OCI-M2 (cell line): ENCODE measurements at regions not wholly inside any gene's neighbourhood (a gene's known extent, or its start where the extent isn't known, plus 50 kb on each side); places are given as distances from the start of the nearest gene placed in this dataset.

Experiments used
- DNase-seq: peaks from one replicate; lab custom pipeline; 2025; ENCODE audit not compliant: unreplicated experiment; lab: John Stamatoyannopoulos, UW

DNA sequence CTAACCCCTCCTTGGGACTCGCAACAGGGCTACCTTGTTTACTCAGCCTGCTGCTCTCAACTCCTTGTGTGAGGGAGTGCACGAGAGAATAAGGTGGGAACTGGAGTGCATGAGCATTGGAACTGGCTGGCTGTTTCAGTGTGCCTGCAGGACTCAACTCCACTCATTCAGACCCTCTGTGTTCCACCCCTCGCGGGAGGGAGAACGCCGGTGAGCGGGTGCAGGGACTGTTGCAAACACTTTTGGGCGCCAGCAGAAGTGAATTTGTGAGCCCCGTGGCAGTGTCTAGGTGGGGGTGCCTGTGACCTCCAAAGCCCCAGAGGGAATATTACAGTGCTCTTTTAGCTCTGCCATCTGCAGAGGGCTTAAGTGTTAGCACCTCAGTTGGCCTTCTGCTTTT lies 1978.3 kb upstream of the PIK3C3 start:
- no peak for DNase-seq

DNA sequence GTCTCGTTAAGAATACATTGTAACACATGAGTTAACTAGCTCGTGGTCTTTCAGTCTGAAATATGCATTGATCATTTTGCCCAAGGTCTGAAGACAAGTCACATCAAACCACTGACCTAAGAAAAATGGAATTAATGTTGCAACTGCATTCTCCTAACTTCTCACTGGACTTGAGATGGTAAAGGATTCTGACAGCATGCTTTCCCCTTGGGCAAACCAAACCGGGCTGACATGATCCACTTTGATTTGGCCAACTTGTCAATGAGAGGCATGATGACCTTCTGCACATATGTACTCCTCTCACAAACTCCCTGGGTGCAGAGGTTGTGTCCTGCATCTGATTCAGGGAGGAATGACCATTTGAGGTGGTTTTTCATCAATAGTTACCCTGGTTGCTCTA lies 1982.5 kb upstream of the PIK3C3 start:
- no peak for DNase-seq

DNA sequence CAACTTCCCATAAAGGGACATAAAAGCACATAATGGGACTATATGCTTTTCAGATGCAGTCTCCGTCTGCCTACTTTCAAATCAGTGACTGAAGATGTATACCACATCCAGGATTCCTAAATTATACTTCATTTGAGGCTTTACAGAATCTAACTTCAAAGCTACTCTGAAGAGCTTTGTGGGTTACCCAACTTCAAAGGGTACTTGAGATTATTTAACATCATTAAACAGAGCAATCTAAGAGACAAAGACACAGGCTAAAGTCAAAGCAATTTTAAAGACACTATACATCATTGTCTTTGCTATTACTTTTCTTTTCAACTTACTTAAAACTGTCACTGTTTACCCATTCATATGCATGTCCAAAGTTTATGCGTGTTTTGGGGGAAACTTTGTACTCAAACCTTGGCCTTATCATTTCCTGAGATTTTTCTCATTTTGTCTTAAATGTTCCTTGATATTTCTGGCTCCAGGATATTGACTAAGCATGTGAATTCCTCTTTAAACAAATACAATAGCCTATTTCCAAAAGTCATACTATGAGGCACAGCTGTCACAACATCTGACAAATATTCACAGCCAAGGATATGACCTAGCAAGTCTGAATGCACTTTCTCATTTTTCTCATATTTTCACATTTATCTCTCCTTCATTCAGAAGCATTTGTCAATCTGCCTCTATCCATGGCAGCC lies 1985.1 kb upstream of the PIK3C3 start:
- no peak for DNase-seq

DNA sequence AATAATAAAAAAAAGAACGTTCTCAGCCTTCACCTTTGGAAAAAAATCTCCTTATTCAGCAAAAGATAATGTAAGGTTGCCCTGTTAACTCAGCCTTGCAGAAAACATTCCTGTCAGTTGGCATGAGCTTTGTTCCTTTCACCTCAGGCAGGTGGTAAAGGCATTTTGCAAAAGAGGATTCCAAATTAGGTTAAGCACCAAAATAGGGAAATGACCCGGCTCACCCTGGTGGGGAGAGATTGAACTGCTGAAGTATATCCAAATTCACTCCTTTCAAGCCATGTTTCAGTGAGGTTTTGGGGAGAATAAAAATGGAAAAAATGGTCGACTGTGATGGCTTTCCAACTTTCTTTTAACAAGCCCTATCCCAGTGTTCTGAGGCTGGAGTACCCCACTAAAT lies 1988.8 kb upstream of the PIK3C3 start:
- no peak for DNase-seq

DNA sequence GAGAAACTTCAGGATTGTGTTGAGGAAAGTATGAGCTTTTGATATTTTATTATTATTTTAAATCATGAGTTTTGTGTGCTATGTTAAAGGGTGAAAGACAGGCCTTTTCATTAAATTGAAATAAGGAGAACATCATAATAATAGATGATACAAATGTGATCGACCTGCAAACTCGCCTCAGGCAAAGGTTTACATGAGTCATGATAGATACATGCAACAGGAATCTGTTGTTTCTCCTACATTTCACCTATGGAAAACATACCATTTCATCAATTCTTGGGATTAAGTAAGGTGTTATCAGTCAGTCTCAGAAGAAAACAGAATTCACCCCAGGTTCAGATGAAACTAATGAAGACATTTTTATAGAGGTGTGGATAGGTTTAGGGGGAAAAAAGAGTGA lies 1992.5 kb upstream of the PIK3C3 start:
- no peak for DNase-seq

DNA sequence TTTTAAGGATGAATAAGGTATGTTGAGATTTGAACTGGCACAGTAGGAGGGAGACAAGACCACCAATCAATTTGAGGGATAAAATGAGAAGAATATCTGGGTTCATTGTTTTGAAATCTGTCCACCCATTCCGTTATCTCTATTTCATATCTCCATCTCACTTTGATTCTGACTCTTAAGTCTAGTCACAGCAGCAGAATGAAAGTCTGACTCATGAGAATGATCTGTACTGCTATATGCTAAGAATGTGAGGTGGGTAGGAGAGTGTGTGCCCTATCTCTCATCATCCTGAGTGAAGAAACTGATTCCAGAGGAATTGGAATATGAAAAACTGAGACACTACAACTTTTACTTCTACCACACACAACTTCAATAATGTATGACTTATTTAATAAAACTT lies 1994.5 kb upstream of the PIK3C3 start:
- no peak for DNase-seq

DNA sequence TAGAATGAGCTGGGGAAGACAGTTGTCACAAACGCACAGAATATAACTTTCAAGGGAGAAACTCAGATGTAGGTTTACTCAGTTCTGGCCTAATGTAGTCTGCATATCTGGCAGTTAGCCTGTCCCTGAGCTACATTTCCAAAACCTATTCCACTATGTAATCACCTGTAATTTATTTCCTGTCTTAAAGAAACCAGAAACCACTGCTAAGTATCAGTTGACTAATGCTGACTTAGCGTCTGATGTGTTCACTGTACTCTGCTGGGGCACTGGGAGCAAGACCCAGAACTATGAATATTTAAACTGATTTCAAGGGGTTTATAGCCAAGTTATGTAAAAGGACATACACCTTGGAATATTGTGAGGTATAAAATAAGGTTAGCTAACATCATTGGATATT lies 1995.2 kb upstream of the PIK3C3 start:
- DNase-seq = no peak

DNA sequence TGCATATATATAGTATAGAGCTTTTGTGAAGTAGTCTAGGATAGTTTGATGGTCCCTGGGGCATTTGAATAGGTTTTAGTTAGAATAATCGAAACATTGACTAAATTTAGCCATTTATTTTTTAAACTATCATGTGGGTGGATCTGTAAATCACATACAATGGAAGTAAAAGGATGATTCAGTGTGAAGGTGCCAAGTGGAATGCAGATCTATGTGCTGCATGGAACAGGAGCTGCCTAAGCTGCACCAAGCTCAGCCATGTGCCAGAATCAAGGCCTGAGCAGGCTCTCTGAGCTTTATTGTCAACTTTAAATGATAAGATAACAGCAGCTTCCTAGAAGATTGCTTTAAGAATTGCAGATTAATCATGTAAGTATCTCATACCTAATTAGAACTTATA lies 1996.2 kb upstream of the PIK3C3 start:
- DNase-seq = no peak

DNA sequence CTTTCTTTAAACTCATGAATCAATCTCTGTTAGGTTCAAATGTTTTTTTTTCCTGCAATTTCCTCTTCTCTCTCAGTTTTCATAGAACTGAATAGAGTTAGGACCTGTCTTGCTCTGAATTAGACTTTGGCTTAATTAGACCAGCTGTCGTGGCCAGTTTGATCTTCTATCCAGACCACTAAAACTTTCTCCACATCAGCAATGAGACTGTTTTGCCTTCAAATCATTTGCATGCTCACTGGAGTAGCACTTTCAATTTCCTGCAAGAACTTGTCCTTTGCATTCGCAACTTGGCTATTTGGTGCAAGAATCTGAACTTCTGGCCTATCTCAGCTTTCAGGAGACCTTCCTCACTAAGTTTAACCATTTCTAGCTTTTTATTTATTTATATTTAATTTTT lies 2002.2 kb upstream of the PIK3C3 start:
- no peak for DNase-seq

DNA sequence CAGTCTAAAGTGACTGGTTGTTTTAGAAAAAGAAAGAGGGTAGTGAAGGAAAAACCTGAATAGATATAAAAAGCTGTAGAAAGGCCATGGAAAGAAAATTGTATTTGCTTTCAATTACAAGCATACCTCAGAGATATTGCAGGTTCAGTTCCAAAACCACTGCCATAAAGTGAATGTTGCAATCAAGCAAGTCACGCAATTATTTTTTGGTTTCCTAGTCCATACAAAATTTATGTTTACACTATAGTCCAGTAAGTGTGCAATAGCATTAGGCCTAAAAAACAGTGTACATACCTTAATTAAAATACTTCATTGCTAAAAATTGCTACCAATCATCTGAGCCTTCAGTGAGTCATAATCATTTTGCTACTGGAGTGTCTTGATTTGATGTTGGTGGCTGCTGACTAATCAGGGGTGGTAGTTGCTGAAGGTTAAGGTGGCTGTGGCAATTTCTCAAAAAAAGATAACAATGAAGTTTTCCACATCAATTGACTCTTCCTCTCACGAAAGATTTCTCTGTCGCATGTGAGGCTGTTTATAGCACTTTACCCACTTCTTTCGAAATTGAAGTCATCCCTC lies 2003.8 kb upstream of the PIK3C3 start:
- no peak for DNase-seq

DNA sequence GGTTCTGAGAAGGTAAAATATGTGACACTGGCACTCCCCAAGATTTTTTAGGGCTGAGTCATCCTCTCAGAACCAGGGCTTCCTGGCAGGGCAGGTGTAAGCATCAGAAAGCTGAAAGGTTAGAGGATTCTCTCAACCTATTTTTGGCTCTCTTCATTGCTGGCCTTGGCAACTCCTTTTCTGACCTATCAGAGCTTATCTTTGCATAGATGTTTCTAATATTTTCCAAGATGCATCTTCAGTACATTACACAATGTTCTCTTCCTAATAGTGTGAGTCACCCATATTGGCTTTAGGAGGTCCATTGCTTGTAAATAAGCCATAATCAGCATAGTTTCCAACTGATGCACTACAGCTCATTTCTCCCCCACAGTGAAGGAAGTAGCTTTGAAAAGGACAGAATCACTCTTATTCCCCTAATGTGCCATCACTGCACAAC lies 2008.4 kb upstream of the PIK3C3 start:
- no peak for DNase-seq

DNA sequence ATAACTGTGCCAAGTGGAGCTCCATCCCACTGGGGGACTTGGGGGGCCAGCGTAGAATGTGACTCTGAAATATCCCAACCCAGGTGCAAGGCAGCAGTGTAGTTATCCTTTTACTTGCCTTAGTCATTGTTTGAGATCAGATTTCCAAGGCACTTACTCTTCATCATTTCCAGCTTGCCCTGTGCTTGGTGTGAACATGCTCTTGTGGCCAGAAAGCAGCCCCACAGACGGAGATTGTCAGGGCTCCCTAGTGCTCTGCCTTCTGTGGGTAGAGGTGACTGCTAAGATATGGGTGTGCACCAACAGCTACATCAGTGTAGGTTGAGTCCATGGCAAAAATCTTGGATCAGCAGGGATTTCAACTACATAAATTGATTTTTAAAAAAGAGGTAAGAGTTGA lies 2010.0 kb upstream of the PIK3C3 start:
- no peak for DNase-seq

DNA sequence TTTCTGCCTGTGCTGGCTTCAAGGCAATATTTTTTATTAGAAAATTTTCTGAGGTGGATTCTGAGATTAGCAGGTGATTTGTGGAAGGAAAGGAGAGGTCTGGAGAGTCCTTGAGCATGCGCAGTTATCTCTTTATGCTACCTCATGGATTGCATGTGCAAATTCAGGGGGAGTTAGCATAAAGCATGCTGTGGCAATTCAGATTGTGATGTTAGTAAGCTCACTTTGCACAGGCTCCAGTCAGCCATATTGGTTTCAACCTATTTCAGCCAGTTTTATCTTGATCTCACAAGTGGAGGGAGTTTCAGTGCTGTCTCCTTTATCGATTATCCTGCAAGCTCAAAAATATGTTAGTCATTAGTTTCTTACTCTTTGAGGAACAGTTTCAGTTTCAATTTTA lies 2012.3 kb upstream of the PIK3C3 start:
- DNase-seq = no peak

DNA sequence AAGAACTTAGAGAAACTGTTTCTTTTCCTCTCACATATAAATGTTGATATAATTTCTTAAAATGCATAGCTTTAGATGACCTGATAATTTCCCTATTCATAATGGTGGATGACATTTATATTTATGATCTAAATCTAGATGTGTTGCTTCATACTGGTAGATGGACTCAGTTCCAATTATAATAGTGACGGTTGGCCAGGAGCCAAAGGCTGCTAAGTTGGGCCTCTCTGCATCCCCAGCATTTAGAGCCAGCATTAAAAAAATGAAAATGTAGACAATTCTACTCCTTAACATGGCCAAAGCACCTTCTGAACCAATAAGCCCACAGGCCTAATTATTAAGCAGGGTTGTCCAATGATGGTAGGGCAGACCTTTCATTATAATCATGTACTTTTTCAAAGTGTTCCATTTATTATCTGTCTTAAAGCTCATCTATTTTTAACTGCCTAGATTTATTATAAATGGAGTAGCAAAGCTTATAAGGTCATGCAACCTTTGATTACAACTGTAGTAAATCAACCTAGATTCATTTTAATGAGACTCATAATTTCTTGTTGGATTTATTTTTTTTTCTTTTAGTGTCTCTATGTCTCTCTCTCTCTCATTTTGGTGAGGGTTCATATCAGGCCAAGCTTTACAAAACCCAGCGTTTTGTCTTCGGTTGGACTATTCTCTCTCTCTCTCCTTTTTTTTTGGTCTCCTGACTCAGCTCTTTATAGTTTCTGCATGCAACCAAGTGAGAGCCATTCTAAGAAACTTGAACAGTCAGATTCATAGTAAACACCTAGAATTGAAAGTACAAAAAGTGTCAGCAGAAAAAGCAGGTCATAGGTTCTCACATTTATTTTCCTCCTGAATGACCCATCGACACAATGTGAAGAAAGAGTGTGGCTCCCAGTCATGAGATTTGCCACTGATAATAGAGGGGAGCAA lies 2016.1 kb upstream of the PIK3C3 start:
- DNase-seq = no peak

DNA sequence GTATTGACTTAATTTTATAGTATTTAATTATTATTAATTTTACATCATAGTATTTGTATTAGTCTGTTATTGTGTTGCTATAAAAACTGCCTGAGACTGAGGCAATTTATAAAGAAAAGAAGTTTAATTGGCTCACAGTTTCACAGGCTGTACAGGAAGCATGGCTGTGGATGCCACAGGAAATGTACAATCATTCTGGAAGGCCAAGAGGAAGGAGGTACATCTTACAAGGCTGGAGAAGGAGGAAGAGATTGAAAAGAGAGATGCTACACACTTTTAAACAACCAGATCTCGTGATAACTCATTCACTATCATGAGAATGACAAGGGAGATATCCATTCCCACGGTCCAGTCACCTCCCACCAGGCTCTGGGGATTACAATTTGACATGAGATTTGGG lies 2019.4 kb upstream of the PIK3C3 start:
- DNase-seq = no peak

DNA sequence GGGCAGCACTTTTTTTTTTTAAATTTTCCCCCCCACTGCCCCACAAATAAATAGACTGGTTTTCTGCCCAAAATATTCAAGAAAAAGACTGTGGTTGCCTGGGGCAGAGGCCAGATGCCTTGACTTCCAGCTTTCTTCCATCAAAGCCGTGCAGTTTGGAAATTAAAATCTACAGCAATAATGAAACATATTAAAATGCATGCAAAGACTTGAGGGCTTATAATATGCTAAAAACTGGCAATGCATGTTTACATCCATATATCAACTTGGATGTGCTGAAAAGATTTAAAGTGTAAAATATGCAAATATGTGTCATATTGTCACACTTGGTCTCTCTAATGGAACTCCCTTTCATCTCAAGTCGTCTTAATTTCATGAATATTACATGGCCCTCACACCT lies 2036.2 kb upstream of the PIK3C3 start:
- DNase-seq = no peak

DNA sequence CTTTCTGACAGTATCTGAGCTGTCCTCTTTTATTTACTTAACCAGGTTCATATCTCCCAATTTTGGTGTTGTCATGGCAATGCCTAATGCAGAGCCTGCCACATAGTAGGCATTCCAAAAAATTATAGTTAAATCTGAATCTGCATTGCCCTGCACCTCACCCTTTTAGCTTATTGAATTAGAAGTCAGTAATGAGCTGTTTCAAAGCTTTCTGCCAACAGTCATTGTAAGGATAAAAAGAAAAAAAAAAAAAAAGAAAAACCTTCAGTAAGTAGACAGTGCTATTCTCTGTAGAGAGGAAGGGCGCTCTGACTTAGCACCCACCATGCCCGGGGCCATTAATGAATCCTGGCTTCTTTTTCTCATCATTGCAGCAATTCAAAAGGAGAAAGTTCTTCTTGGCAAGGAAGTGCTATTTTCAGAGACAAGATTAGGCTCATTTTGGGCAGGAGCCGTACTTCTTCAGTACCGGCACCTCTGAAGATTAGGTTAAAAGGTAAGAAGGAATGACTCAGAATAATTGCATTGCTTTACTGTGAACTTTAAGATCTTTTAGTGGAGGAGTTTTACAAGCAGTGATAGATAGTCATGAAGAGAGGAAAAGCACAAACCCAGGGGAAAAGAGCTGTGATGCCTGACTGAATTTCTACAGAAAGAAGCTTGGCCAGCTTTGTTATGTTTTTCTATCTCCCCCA lies 2041.2 kb upstream of the PIK3C3 start:
- DNase-seq = no peak

DNA sequence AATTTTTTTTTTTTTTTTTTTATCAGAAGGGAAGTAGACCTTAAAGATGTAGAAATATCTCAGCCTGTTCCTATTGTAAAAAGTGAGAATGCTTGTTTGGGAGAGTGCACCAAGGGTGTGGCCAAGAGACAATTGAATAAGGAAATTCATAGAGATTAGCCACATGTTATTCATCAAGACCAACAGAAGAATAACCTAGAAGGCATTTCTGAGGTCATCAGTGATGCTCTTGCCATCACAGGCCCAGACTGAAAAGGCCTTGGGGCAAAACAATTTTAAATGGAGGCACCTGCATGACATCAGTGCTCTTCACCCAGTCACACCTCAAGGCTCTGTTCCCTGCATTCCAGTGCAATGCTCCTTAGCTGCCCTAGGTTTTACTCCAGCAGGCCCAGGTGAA lies 2043.3 kb upstream of the PIK3C3 start:
- DNase-seq = no peak

DNA sequence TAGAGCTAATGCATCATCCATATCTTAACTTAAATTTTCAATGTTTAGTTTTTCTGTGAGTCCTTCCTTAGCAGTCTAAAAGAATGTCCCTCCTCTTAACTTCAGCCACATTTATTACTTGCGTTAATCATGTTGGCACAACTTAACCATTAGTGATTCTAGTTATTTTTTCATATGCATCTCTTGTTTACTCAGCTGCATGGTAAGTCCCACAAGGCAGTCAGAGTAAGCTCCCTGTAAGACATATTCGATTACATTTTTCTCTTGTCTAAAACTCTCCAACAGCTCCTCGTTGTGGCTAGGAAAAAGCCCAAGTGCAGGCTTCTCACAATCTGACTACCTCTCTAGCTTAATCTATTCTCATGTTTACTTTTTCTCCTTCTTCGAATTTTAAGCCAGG lies 2045.3 kb upstream of the PIK3C3 start:
- DNase-seq = no peak

DNA sequence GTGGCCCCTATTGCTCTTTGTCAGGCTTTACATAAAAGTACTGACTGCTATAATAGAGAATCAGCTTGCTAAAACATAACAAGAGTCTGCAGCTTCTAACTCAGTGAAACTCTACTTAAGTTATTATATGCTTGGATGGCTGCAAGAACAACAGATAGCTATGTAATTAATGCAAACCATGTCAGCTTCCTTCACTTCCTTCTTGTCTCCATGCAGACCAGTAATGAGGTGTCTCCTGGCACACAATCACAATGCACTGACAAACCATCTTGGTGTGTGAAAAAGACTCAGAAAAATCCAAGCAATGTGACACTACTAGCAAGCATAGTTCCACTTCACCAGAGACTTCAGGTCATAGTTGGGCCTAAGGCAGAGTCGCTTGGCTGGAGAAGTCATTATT lies 2068.9 kb upstream of the PIK3C3 start:
- no peak for DNase-seq

DNA sequence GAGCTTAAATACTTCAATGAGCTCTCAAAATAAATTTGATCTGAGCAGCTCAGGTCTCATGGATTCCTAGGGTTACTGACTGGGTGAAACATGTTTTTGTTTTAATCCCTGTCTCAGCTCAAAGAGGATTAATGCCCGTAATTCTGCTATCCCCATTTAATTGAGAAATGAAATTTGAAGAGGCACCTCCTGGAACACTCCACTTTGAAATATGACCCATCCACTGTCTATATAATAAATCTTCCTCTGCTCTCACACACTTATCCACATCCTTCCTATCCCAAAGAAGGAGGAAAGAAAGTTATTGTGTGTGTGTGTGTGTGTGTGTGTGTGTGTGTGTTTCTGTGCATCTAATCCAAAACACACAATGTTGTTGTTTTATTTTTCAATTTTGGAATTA lies 2082.4 kb upstream of the PIK3C3 start:
- no peak for DNase-seq

DNA sequence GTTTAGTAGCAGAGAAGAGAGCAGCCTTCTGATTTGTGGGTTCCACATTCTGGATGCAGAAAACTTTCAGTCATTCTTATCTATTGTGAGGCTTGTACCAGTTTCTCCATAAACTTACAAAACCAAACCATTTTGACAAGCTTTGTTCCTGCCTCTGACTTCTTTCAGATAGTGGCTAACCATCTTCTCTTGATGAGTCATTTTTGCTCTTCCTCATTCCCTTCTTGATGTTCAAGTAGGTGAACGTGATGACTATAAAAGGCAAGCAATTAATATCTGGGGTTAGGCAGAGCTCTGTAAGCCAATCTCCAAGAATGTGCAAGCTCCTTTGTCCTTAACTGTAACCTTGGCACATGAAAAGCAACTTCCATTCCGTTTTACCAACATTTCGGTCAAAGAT lies 2083.1 kb upstream of the PIK3C3 start:
- no peak for DNase-seq
